Hematopoietic multipotent progenitor cell treated with erythropoietin and hydrocortisone succinate and interleukin-3 and kit ligand, for 4 days (in vitro differentiated cells): ENCODE measurements at regions not wholly inside any gene's neighbourhood (a gene's known extent, or its start where the extent isn't known, plus 50 kb on each side); places are given as distances from the start of the nearest gene placed in this dataset.
A peak's percentile ranks its signal among the peaks of the same experiment; 100 is the strongest.

Experiments
- DNase-seq: peaks from one replicate; pipeline ENCODE4 v3.0.0-alpha.2; 2015

GRCh38 chr13:89862011-89862690 lies 1485.3 kb upstream of the MIR17HG start:
- no peak for DNase-seq

GRCh38 chr13:89862691-89863036 lies 1484.8 kb upstream of the MIR17HG start:
- DNase-seq, result no peak

GRCh38 chr13:89865164-89866064 lies 1482.1 kb upstream of the MIR17HG start:
- DNase-seq, result no peak

DNA sequence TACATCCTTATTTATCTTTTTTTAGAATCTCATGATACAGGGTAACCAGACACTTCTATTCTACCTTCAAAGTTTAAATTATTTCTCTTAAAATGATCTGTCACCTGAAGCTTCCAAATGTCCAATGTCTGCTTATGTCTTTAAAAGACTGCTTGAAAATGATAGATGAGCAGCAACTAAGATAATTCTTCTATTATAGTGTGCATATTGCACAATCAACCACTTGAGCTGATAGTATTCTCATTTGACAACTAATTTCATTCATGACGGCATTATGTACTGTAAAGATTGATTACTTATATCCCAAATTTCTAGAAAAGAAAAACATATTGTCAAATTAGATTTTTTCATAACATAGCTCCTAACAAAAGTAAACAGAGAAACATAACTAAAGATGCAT lies 1478.2 kb upstream of the MIR17HG start:
- no peak for DNase-seq

DNA sequence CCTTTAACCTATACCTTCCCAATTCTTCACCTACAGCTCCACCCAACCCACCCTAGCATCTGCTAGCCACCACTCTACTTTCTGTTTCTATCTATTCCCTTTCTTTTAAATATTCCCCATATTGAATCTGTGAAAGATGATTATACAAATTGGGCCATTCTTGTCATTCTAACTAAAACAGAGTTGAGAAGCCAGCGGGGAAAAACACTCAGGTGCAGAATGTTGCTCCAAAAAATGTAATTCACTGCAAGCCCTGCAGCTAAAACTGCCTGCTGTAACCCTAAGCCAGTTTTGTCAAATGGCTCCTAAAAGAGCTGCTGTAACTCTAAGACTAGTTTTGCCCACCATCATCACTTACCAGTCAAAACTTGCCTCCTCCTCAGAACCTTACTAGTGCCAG lies 1468.6 kb upstream of the MIR17HG start:
- DNase-seq, result no peak

GRCh38 chr13:89880201-89880600 lies 1467.3 kb upstream of the MIR17HG start:
- no peak for DNase-seq

DNA sequence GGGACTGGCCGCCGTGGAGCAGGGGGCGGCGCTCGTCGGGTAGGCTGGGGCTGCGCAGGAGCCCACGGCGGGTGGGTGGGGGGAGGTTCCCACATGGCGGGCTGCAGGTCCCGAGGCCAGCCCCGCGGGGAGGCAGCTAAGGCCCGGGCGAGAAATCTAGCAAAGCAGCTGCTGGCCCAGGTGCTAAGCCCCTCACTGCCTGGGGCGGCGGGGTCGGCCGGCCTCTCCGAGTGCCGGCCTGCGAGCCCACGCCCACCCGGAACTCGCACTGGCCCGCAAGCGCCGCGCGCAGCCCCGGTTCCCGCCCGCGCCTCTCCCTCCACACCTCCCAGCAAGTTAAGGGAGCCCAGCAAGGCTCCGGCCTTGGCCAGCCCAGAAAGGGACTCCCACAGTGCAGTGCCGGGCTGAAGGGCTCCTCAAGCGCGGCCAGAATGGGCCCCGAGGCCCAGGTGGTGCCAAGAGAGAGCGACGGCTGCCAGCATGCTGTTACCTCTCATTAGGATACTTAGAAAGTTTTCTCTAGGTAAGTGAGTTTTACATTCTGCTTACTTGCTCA lies 1463.5 kb upstream of the MIR17HG start:
- DNase-seq, result no peak

GRCh38 chr13:89890806-89891205 lies 1456.7 kb upstream of the MIR17HG start:
- no peak for DNase-seq

- no peak for DNase-seq
Observed at GRCh38 chr13:89891416-89891815, 1456.1 kb upstream of the MIR17HG start.

- DNase-seq, result peak; percentile 11
Observed at GRCh38 chr13:89897681-89898080, 1449.8 kb upstream of the MIR17HG start.

DNA sequence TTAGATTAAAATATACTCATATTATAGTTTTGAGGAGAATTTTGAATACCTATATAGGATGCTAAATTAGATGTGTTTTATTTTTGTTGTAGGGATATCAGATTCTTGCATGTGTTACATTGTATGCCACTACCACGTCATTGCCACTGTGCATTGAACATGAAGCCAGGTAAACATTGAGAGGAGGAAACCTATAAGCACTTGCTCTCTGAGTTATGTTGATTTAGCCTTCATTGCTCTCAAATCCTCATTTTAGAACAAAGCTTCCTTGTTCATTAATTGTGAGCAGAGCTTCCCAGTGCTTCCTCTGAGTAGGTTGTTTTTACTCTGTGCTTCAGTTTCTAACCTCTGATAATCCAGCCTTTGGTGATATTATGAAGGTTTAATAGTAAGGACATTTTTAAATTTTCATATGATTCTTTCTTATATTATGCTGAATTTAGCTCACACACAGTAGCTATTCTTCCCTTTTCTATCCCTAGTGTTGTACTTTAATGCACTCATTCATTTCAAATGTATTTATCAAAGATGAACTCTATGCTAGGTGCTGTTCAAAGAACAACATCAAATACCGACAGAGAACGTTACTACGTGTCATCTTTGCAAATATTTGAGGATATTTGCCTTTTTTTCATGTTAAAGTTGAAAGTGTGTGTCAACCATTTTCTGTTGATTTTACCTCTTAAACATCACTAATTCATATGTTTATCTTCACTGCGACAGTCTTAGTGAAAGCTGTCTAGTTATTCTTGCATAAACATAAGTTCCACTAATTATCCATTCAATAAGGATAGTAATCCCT lies 1448.0 kb upstream of the MIR17HG start:
- DNase-seq, result no peak

DNA sequence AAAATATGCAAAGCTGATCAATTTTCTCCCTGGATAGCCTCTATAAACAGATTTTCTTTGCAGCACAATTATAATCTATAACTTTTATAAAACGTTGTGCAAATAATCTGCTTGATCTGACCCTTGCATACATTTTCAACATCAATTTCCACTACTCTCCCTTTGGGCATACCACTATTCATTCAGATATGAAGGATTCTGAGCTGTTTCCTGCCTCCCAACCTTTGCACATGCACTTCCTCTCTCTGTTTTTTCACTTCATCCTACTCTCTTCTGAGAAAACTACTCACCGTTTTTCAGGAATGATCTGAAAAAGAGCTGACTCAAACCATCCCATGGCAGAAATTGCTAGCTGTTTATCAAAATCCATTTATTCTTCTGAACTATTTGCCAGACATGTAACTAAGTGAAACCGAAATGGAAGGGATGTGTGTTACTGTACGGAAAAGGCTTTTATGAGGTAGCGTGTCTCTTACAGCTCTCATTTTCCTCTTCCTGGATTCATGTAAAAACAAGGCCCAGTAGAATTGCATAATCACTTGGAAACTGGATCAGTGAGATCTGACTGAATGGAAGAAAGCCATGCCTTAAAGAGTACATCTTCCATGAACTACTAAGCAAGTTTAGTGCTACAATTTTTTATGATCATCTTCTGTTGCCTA lies 1447.3 kb upstream of the MIR17HG start:
- DNase-seq, result no peak

DNA sequence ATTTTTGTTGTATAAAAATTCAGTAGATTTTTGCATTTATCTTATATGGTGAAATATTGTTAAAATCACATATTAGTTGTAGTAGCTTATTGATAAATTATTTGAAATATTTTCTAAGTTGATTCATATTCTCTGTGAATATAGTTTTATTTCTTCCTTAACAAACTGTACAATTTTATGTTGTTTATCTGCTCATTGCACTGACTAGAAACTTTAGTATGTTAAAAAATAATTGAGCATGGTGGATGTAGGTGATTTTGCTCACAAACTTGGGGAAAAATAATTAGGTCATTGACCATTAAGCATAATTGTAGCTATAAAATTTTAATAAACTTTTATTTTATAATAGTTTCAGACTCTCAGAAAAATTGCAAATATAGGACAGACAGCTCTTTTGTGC lies 1445.3 kb upstream of the MIR17HG start:
- no peak for DNase-seq

- DNase-seq, result no peak
Observed at GRCh38 chr13:89903115-89903514, 1444.4 kb upstream of the MIR17HG start.

DNA sequence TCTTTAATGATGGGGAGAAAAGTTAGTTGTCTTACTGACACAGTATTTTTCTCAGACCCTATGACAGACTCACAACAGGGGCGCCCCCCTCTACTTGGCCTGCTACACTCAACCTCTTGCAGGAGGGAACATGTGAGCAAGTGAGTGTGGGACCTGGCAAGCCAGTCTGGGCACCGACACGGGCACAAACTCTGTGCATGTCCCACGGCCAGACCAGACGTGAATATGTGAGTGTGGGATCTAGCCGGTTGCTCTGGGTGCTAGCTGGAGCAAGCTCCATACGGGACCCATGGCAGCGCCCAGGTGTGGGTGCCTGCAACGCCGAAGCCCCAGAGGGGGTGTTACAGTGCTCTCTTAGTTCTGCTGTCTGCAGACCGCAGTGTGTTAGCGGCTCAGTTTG lies 1437.3 kb upstream of the MIR17HG start:
- no peak for DNase-seq

DNA sequence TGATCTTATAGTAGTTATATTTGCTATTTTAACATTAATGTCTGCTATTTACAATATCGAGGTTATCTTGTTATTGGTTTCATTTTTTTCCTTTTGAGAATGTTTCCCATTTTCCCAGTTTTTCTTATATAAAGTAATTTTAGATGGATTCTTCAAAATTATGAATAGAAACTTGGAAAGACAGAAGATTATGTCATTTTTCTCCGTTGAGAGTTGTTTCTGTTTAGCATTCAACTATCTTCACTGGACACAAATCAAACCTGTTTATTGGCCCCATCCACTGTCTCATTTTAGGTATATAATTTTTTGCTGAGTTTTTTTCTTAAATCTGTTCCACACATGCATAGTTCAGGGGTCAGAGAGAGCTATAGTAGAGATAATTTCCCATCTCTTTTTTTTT lies 1430.9 kb upstream of the MIR17HG start:
- DNase-seq, result no peak

DNA sequence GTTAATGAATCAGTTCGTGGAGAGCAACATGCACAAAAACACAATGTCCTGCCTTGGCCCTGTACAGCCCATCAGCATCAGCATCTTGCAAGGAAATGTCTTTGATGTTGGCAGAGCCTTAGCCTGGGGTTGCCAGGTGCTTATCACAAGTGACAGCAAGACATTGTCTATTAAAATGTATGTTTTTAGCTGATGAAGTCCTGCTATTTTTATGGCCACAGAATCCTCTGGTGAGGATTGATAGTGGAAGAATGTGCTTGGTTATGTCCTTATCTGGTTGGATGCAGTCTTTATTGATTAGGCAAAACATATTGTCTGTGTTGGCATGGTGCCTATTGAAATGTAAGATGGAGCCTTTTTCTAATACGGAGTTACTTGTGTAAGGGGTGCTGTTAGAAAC lies 1427.0 kb upstream of the MIR17HG start:
- DNase-seq, result peak; percentile 19

DNA sequence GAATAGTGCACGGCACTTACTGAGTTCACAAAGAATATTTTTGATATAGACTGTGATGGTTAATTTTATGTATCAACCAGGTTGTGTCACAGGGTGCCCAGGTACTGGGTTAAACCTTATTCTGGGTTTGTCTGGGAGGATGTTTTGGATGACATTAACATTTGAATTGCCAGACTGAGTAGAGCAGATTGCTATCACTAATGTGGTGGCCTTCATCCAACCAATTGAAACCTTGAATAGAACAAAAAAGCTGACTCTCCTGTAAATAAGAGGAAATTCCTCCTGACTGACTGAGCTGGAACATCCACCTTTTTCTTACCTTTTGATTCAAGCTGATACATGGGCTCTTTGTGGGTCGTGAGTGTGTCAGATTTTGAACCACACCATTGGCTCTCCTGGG lies 1424.4 kb upstream of the MIR17HG start:
- no peak for DNase-seq

DNA sequence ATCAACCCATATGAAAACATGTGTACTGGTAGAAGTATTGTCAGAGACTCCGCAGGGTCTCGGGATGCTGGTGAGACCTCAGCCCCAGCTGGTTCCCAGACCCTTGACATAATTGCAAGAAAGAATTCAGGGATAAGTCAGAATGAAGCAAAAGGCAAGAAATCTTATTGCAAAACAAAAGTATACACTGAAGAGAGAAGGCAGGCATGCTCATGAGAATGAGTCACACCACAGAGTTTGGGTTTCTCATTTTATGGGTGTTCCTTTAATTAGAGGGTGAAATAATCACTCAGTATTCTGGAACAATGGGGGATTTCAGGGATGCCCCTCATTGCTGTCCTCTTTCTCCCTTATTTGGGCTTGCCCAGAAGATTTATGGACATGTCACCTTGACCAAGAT lies 1423.8 kb upstream of the MIR17HG start:
- DNase-seq, result no peak

- DNase-seq, result peak; percentile 38
Observed at GRCh38 chr13:89925107-89925506, 1422.4 kb upstream of the MIR17HG start.

- no peak for DNase-seq
Observed at GRCh38 chr13:89930861-89931260, 1416.6 kb upstream of the MIR17HG start.

- DNase-seq, result no peak
Observed at GRCh38 chr13:89932902-89933301, 1414.6 kb upstream of the MIR17HG start.

- no peak for DNase-seq
Observed at GRCh38 chr13:89936256-89936655, 1411.2 kb upstream of the MIR17HG start.
